ENCODE measurements at regions not wholly inside any gene's neighbourhood (a gene's known extent, or its start where the extent isn't known, plus 50 kb on each side); places are given as distances from the start of the nearest gene placed in this dataset.

- TF ChIP-seq CREB3 (tag; conservative IDR thresholded peaks at IDR 0.05; ENCODE audit: low read depth) (0 out of 2 replicates have a peak, but pooled peaks have one; percentile 16), TCFL5 (CRISPR knock-in tag; conservative IDR thresholded peaks at IDR 0.05) (no peak), HDAC6 (IDR thresholded peaks at IDR 0.05; ENCODE audit: low read depth, low read length) (no peak), CBX5 (IDR thresholded peaks at IDR 0.05; ENCODE audit: borderline replicate concordance, low read depth) (no peak), ARNT (IDR thresholded peaks at IDR 0.05) (no peak), BACH1 (tag; IDR thresholded peaks at IDR 0.05) (no peak; the same call in 1 of the 2 replicates), THRAP3 (IDR thresholded peaks at IDR 0.05; ENCODE audit: borderline replicate concordance) (no peak), KDM1A (IDR thresholded peaks at IDR 0.05) (peak; percentile 72 to 84), KLF1 (tag; IDR thresholded peaks at IDR 0.05) (no peak), HEY1 (CRISPR knock-in tag; IDR thresholded peaks at IDR 0.05; ENCODE audit: borderline replicate concordance) (no peak), BHLHE40 (IDR thresholded peaks at IDR 0.05; ENCODE audit: low read length) (no peak), ZNF146 (CRISPR knock-in tag; IDR thresholded peaks at IDR 0.05; ENCODE audit: unreplicated experiment) (no peak), RBM39 (optimal IDR thresholded peaks at IDR 0.05; ENCODE audit: low read depth, low read length) (no peak), COPS2 (conservative IDR thresholded peaks at IDR 0.05) (no peak), CREB1 (IDR thresholded peaks at IDR 0.05) (no peak), CREB1 (CRISPR knock-in tag; IDR thresholded peaks at IDR 0.05) (no peak), TAF9B (IDR thresholded peaks at IDR 0.05; ENCODE audit: partially characterized antibody) (no peak), ATF3 (IDR thresholded peaks at IDR 0.05) (peak; percentile 38; the same call in 1 of the 2 replicates), ATF3 (CRISPR knock-in tag; conservative IDR thresholded peaks at IDR 0.05) (no peak), ZNF175 (CRISPR knock-in tag; IDR thresholded peaks at IDR 0.05; ENCODE audit: low read depth) (0 out of 2 replicates have a peak, but pooled peaks have one; percentile 0)
Measured at GRCh38 chr1:234870020-234870981, 258.3 kb downstream of the TOMM20 start (continued).

All from K562 (cell line).